ENCODE measurements at regions not wholly inside any gene's neighbourhood (a gene's known extent, or its start where the extent isn't known, plus 50 kb on each side); places are given as distances from the start of the nearest gene placed in this dataset.

- ChIA-PET POLR2A (no interaction called here), CTCF (interaction anchor here (1.0 kb wide), 2 partner anchors 15 to 535 kb away, joined by 3 to 4 read pairs; no protein-coding TSS in a partner anchor)
- H3K9me3 ChIP-seq (ENCODE audit: control insufficient read depth, insufficient read depth, low read length) = no peaks in the 10 kb centered on the region
- H3K27me3 ChIP-seq (ENCODE audit: control insufficient read depth, insufficient read depth, low read length) = no peaks in the 10 kb centered on the region
- H3K27ac ChIP-seq (ENCODE audit: low read depth, low read length) = no peak overlapping the region
- no peak for DNase-seq (ENCODE audit: low read depth, low spot score)
- H3K4me3 ChIP-seq (ENCODE audit: low read depth, low read length) = no peak overlapping the region
- no peak for TF ChIP-seq CTCF (IDR thresholded peaks at IDR 0.05; ENCODE audit: low read depth, low read length)
Observed at GRCh38 chr3:107942951-107943749, 147.7 kb downstream of the CD47 start.

DNA sequence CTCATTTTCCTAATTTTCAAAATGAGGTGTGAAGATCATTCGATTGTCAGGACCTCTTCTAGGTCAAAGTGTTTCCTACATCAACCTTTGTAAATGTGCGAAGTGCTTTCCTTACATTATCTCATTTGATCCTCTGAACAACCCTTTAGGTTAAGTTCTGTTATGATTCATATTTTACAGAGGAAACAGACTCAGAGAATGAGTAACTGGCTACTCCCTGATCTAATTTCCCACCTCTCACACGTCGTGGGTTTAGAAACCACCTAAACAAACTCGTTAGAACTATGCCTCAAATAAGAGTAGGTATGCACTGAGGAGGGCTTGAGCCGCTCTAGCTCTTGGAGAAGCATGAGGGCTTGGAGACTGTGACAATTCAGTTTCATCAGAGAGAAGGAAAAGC is 148.6 kb downstream of the CD47 start:
- H3K27me3 ChIP-seq (ENCODE audit: control insufficient read depth, insufficient read depth, low read length) = no peaks in the 10 kb centered on the region
- no peak overlapping the region for H3K27ac ChIP-seq (ENCODE audit: low read depth, low read length)
- ChIA-PET CTCF (interaction anchor here (1.8 kb wide), 1 partner anchor 15 kb away, joined by 7 read pairs; no protein-coding TSS in a partner anchor), POLR2A (no interaction called here)
- no peak for TF ChIP-seq CTCF (IDR thresholded peaks at IDR 0.05; ENCODE audit: low read depth, low read length)
- no peak overlapping the region for H3K4me3 ChIP-seq (ENCODE audit: low read depth, low read length)
- DNase-seq (ENCODE audit: low read depth, low spot score) = no peak
- no peaks in the 10 kb centered on the region for H3K9me3 ChIP-seq (ENCODE audit: control insufficient read depth, insufficient read depth, low read length)

DNA sequence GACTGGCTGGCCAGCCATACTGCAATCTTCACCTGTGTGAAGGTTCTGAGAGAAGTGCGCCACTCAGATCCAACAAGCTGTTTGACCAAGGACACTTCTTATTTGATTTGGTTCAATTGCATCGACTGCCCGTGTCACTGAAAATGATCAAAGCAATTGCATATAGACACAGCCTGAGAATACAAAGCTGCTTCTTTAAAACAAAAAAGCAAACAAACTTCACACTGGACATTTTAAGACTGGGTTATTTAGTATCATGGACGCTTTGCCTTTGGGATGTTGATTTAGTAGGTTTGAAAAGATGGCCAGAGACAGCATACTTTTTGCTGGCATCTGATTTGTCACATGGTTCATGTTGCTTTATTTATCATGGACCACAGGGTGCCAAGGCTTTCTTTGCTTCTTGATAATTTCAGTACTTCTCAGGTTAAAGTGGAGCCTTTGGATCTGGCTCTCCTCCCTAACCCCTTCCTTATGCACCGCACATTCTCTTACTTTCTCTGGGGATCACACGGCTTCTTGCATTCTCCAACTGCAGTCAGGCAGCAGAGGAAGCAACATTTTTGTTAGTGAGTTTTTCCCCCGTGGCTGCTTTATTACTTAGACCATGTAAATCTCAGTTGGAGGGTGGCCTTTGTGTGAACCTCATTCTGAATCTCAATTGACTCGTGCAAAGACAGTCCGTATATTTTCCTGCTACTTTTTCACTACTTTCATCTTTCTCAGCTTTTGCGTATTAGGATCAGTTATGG is 151.0 kb downstream of the CD47 start:
- POLR2A ChIA-PET = no interaction called here
- no peak overlapping the region for H3K27ac ChIP-seq (ENCODE audit: low read depth, low read length)
- CTCF ChIA-PET = interaction anchor here (1.1 to 2.2 kb wide), 4 partner anchors 12 to 538 kb away, joined by 4 to 21 read pairs (median 11); no protein-coding TSS in a partner anchor

DNA sequence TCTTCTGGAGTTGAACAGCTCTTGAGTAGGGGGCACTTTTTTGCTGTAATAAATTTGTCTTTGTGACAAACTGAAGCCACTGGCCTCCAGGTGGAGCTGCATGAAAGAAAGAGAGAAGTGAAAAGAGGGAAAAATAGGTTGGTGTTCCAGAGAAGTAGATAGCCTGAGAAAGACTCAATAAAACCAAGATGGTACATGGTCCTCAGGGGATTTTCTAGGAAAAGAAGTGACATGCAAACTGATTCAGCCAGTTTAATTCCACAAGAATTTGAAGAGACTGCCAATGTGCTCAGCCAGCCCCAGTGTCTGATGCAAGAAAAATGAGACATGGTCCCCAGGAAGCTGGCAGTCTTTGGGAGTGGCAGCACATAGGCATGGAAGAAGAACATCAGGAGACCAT is 152.7 kb downstream of the CD47 start:
- Histone ChIP-seq H3K4me3 (ENCODE audit: low read depth, low read length) (no peak overlapping the region), H3K27ac (ENCODE audit: low read depth, low read length) (no peak overlapping the region), H3K9me3 (ENCODE audit: control insufficient read depth, insufficient read depth, low read length) (no peaks in the 10 kb centered on the region), H3K27me3 (ENCODE audit: control insufficient read depth, insufficient read depth, low read length) (peaks cover 3% of the 10 kb centered on the region)
- ChIA-PET POLR2A (no interaction called here), CTCF (interaction anchor here (0.6 to 2.2 kb wide), 9 partner anchors 9 to 614 kb away, joined by 3 to 21 read pairs (median 5); no protein-coding TSS in a partner anchor)
- peak; percentile 57 for TF ChIP-seq CTCF (IDR thresholded peaks at IDR 0.05; ENCODE audit: low read depth, low read length)
- no peak for DNase-seq (ENCODE audit: low read depth, low spot score)

More for the DNA sequence above, 151.0 kb downstream of the CD47 start:
- no peaks in the 10 kb centered on the region for H3K9me3 ChIP-seq (ENCODE audit: control insufficient read depth, insufficient read depth, low read length)
- no peak overlapping the region for H3K4me3 ChIP-seq (ENCODE audit: low read depth, low read length)
- no peak for DNase-seq (ENCODE audit: low read depth, low spot score)
- no peaks in the 10 kb centered on the region for H3K27me3 ChIP-seq (ENCODE audit: control insufficient read depth, insufficient read depth, low read length)
- TF ChIP-seq CTCF (IDR thresholded peaks at IDR 0.05; ENCODE audit: low read depth, low read length) = no peak

All from AG04450 (cell line).